Neuronal stem cell (in vitro differentiated cells): ENCODE measurements at regions not wholly inside any gene's neighbourhood (a gene's known extent, or its start where the extent isn't known, plus 50 kb on each side); places are given as distances from the start of the nearest gene placed in this dataset.

Experiments used
- DNase-seq: peaks from one replicate; pipeline ENCODE4 v3.0.0-alpha.2; 2013; ENCODE audit warnings: low spot score
- H2AFZ ChIP-seq: one replicate; pipeline ENCODE4 v1.6.1; 2013; ENCODE audit warnings: mild to moderate bottlenecking, low read length, inconsistent platforms
- H2AK5ac ChIP-seq: 2 replicates; pipeline ENCODE4 v1.6.1; 2013; ENCODE audit warnings: low read depth, mild to moderate bottlenecking, inconsistent platforms, low read length, moderate library complexity, mixed read lengths
- H2BK120ac ChIP-seq: 2 replicates; pipeline ENCODE4 v1.6.1; 2013; ENCODE audit warnings: low read depth, mild to moderate bottlenecking, inconsistent platforms, low read length, moderate library complexity, mixed read lengths
- H2BK12ac ChIP-seq: one replicate; pipeline ENCODE4 v1.6.1; 2013; ENCODE audit warnings: low read length, inconsistent platforms
- H2BK15ac ChIP-seq: 2 replicates; pipeline ENCODE4 v1.6.1; 2013; ENCODE audit warnings: mild to moderate bottlenecking, low read length, inconsistent platforms, mixed read lengths
- H2BK5ac ChIP-seq: one replicate; pipeline ENCODE4 v1.6.1; 2013; ENCODE audit warnings: inconsistent platforms, mild to moderate bottlenecking, low read length, moderate library complexity
- H3K14ac ChIP-seq: one replicate; pipeline ENCODE4 v1.6.1; 2013; ENCODE audit warnings: low read length, inconsistent platforms
- H3K18ac ChIP-seq: 2 replicates; pipeline ENCODE4 v1.6.1; 2013; ENCODE audit warnings: low read length, inconsistent platforms
- H3K23ac ChIP-seq: 2 replicates; pipeline ENCODE4 v1.6.1; 2013; ENCODE audit warnings: low read depth, mild to moderate bottlenecking, mixed read lengths, low read length, inconsistent platforms; ENCODE audit not compliant: poor library complexity
- H3K27ac ChIP-seq: replicated peaks from 3 replicates; pipeline ENCODE4 v1.5.1; 2013; ENCODE audit warnings: low read length, inconsistent platforms
- H3K27me3 ChIP-seq, 3 experiments: 2 replicates each; pipeline ENCODE4 v1.6.1; 2013; ENCODE audit warnings: low read length in 3 of 3, mild to moderate bottlenecking in 2 of 3, inconsistent platforms in 1 of 3, low read depth in 1 of 3, mixed read lengths in 1 of 3, moderate library complexity in 1 of 3; ENCODE audit not compliant: control insufficient read depth in 3 of 3, insufficient read depth in 3 of 3
- H3K36me3 ChIP-seq, 2 donors: replicated peaks in 1 of 2; 2 replicates each; pipeline ENCODE4 v1.6.1; 2013; ENCODE audit warnings: low read length in 2 of 2; ENCODE audit not compliant: control insufficient read depth in 2 of 2, insufficient read depth in 2 of 2
- H3K4ac ChIP-seq: 2 replicates; pipeline ENCODE4 v1.6.1; 2013; ENCODE audit warnings: inconsistent platforms, mild to moderate bottlenecking, low read length, moderate library complexity
- H3K4me1 ChIP-seq, 2 donors: 1 replicate in 1 of 2; 2 replicates in 1 of 2; pipeline ENCODE4 v1.6.1; 2013; ENCODE audit warnings: low read length in 2 of 2, low read depth in 1 of 2; ENCODE audit not compliant: control insufficient read depth in 2 of 2, insufficient read depth in 1 of 2
- H3K4me2 ChIP-seq: one replicate; pipeline ENCODE4 v1.6.1; 2013; ENCODE audit warnings: mild to moderate bottlenecking, low read length, inconsistent platforms; ENCODE audit not compliant: insufficient read depth, poor library complexity, severe bottlenecking
- H3K4me3 ChIP-seq, 2 donors: 2 replicates each; pipeline ENCODE4 v1.5.1; 2013; ENCODE audit warnings: low read length in 2 of 2, mild to moderate bottlenecking in 2 of 2, inconsistent platforms in 1 of 2, moderate library complexity in 1 of 2
- H3K79me1 ChIP-seq: one replicate; pipeline ENCODE4 v1.6.1; 2013; ENCODE audit warnings: low read depth, mild to moderate bottlenecking, inconsistent platforms, low read length, moderate library complexity
- H3K9ac ChIP-seq: one replicate; pipeline ENCODE4 v1.6.1; 2013; ENCODE audit warnings: mild to moderate bottlenecking, low read depth, low read length, inconsistent platforms; ENCODE audit not compliant: poor library complexity
- H3K9me3 ChIP-seq, 2 donors: replicated peaks in 1 of 2; 2 replicates each; pipeline versions ENCODE3 to v1.6.1; 2013; ENCODE audit warnings: low read length in 2 of 2, mild to moderate bottlenecking in 2 of 2, inconsistent platforms in 1 of 2, low read depth in 1 of 2, mixed read lengths in 1 of 2, moderate library complexity in 1 of 2; ENCODE audit not compliant: control insufficient read depth in 2 of 2, insufficient read depth in 1 of 2
- H4K8ac ChIP-seq: one replicate; pipeline ENCODE4 v1.6.1; 2013; ENCODE audit warnings: low read depth, mild to moderate bottlenecking, inconsistent platforms, low read length, moderate library complexity
- H4K91ac ChIP-seq: one replicate; pipeline ENCODE4 v1.6.1; 2013; ENCODE audit warnings: low read length, low read depth, mild to moderate bottlenecking, inconsistent platforms; ENCODE audit not compliant: poor library complexity
- WGBS, 2 donors: extraction: QIAGEN DNeasy Blood & Tissue Kit; methylation state at CpG; one replicate each; pipeline ENCODE4 v1.1.7; 2013; ENCODE audit warnings: missing lambda C conversion rate in 2 of 2, mixed read lengths in 1 of 2; ENCODE audit not compliant: insufficient read length in 2 of 2, insufficient replicate concordance in 1 of 2; ENCODE audit errors: extremely low coverage in 2 of 2; 5-methylcytosine and 5-hydroxymethylcytosine counted together

GRCh38 chr11:122028036-122028435 is 88.0 kb downstream of the BLID start:
- Histone ChIP-seq H3K4ac (no peak overlapping the region), H2BK12ac (no peak overlapping the region), H3K14ac (no peak overlapping the region), H3K9ac (no peak overlapping the region), H3K27me3 (no peaks in the 10 kb centered on the region), H2BK15ac (no peak overlapping the region), H2AFZ (no peak overlapping the region), H2BK120ac (no peak overlapping the region), H2AK5ac (no peak overlapping the region), H3K79me1 (no peaks in the 10 kb centered on the region), H3K27ac (no peak overlapping the region), H3K4me2 (no peak overlapping the region), H3K4me1 (no peaks in the 10 kb centered on the region), H3K23ac (no peak overlapping the region), H3K36me3 (no peaks in the 10 kb centered on the region), H3K4me3 (no peak overlapping the region), H2BK5ac (no peak overlapping the region), H4K8ac (no peak overlapping the region), H4K91ac (no peak overlapping the region), H3K18ac (no peak overlapping the region), H3K9me3 (peaks cover 0 to 1% of the 10 kb centered on the region in 2 donors)
- WGBS, 2 donors: no CpG with 5 or more reads among the region's 2 CpGs
- DNase-seq: no peak

- WGBS, 2 donors: no CpG with 5 or more reads among the region's 12 CpGs
- Histone ChIP-seq H3K4me2 (no peak overlapping the region), H3K4me3 (no peak overlapping the region), H2AK5ac (no peak overlapping the region), H4K8ac (no peak overlapping the region), H4K91ac (no peak overlapping the region), H3K79me1 (no peaks in the 10 kb centered on the region), H3K23ac (no peak overlapping the region), H2BK120ac (no peak overlapping the region), H3K14ac (no peak overlapping the region), H3K9ac (no peak overlapping the region), H2BK15ac (no peak overlapping the region), H2BK5ac (no peak overlapping the region), H3K4me1 (no peaks in the 10 kb centered on the region), H3K27ac (no peak overlapping the region), H3K27me3 (no peaks in the 10 kb centered on the region), H3K9me3 (peaks cover 0 to 1% of the 10 kb centered on the region in 2 donors), H3K36me3 (no peaks in the 10 kb centered on the region), H2BK12ac (no peak overlapping the region), H2AFZ (no peak overlapping the region), H3K18ac (no peak overlapping the region), H3K4ac (no peak overlapping the region)
- no peak for DNase-seq
Measured at GRCh38 chr11:122025757-122026156, 90.3 kb downstream of the BLID start.

GRCh38 chr11:122024278-122024677 is 91.7 kb downstream of the BLID start:
- no peaks in the 10 kb centered on the region for H3K79me1 ChIP-seq
- H4K91ac ChIP-seq: no peak overlapping the region
- no peak overlapping the region for H2BK12ac ChIP-seq
- H3K18ac ChIP-seq: peak overlapping the region; percentile 7
- H3K27ac ChIP-seq: no peak overlapping the region
- H2BK120ac ChIP-seq: no peak overlapping the region
- no peak overlapping the region for H3K9ac ChIP-seq
- H2BK15ac ChIP-seq: no peak overlapping the region
- H3K14ac ChIP-seq: no peak overlapping the region
- WGBS, 2 donors: no CpG with 5 or more reads among the region's 3 CpGs
- no peaks in the 10 kb centered on the region for H3K27me3 ChIP-seq
- H3K9me3 ChIP-seq: no peaks in the 10 kb centered on the region
- DNase-seq: no peak
- H3K4me2 ChIP-seq: no peak overlapping the region
- H2AFZ ChIP-seq: no peak overlapping the region
- no peak overlapping the region for H3K23ac ChIP-seq
- no peak overlapping the region for H3K4me3 ChIP-seq
- no peaks in the 10 kb centered on the region for H3K4me1 ChIP-seq
- no peaks in the 10 kb centered on the region for H3K36me3 ChIP-seq
- H2AK5ac ChIP-seq: no peak overlapping the region
- H4K8ac ChIP-seq: no peak overlapping the region
- H3K4ac ChIP-seq: no peak overlapping the region
- no peak overlapping the region for H2BK5ac ChIP-seq

- Histone ChIP-seq H3K9me3 (no peaks in the 10 kb centered on the region), H3K4ac (no peak overlapping the region), H3K36me3 (no peaks in the 10 kb centered on the region), H3K4me2 (no peak overlapping the region), H2AFZ (no peak overlapping the region), H3K23ac (no peak overlapping the region), H3K79me1 (no peaks in the 10 kb centered on the region), H2BK120ac (no peak overlapping the region), H3K4me1 (no peaks in the 10 kb centered on the region), H3K27me3 (no peaks in the 10 kb centered on the region), H3K18ac (no peak overlapping the region), H2BK15ac (no peak overlapping the region), H4K8ac (no peak overlapping the region), H2AK5ac (no peak overlapping the region), H2BK12ac (no peak overlapping the region), H3K27ac (no peak overlapping the region), H3K4me3 (no peak overlapping the region), H4K91ac (no peak overlapping the region), H3K14ac (no peak overlapping the region), H2BK5ac (no peak overlapping the region), H3K9ac (no peak overlapping the region)
- no CpG with 5 or more reads among the region's 8 CpGs for WGBS, 2 donors
- no peak for DNase-seq
Measured at GRCh38 chr11:122023614-122024250, 92.3 kb downstream of the BLID start.
